HT1080 (cell line): ENCODE measurements at regions not wholly inside any gene's neighbourhood (a gene's known extent, or its start where the extent isn't known, plus 50 kb on each side); places are given as distances from the start of the nearest gene placed in this dataset.
"Not testable (repeated sequence)": the region's sequence is repeated elsewhere in the genome, so short reads cannot be mapped to it uniquely, and the experiment has no call there.

Experiments used
- DNase-seq: peaks from one replicate; pipeline ENCODE4 v3.0.0-alpha.2; 2015; ENCODE audit warnings: low read depth

DNA sequence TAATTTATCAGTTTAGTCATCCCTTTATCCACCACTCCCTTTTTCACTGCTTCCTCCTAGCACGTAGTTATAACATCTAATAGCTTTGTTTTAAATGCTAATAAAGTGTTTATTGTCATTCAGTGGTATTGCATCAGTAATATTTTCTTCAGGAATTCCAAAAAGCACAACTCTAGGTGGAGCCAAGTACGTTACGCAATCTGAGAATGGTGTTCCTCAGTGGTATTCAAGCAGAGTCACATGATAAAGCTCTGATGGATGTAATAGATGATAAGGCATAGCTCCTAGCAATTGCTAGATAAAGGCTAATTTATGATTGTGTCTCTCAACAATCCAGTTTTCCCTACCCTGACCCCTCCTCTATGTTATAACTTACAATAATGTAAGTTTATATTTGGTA is 494.6 kb upstream of the ADGRL4 start:
- no peak for DNase-seq

GRCh38 chr1:79499541-79499940 is 493.0 kb upstream of the ADGRL4 start:
- DNase-seq, result no peak

- DNase-seq, result peak; percentile 37
These were observed 490.8 kb upstream of the ADGRL4 start for GRCh38 chr1:79497193-79497773.

- no peak for DNase-seq
These were observed 489.6 kb upstream of the ADGRL4 start for GRCh38 chr1:79496129-79496528.

DNA sequence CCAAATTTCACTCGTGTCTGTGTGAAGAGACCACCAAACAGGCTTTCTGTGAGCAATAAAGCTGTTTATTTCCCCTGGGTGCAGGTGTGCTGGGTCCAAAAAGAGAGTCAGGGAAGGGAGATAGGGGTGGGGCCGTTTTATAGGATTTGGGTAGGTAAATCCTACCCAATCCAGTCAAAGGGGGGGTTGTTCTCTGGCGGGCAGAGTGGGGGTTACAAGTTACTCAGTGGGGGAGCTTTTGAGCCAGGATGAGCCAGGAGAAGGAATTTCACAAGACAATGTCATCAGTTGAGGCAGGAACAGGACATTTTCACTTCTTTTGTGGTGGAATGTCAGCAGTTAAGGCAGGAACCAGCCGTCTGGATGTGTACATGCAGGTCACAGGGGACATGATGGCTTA is 487.2 kb upstream of the ADGRL4 start:
- DNase-seq, result not testable (repeated sequence)

DNA sequence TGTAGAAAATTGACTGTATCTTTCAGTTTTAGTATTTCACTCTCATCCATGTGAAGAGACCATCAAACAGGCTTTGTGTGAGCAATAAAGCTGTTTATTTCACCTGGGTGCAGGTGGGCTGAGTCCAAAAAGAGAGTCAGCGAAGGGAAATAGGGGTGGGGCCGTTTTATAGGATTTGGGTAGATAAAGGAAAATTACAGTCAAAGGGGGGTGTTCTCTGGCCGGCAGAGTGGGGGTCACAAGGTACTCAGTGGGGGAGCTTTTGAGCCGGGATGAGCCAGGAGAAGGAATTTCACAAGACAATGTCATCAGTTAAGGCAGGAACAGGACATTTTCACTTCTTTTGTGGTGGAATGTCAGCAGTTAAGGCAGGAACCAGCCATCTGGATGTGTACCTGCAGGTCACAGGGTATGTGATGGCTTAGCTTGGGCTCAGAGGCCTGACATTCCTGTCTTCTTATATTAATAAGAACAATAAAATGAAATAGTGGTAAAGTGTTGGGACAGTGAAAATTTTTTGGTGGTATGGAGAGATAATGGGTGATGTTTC is 482.1 kb upstream of the ADGRL4 start:
- not testable (repeated sequence) for DNase-seq

GRCh38 chr1:79478728-79479373 is 472.3 kb upstream of the ADGRL4 start:
- DNase-seq, result no peak

- no peak for DNase-seq
These were observed 471.6 kb upstream of the ADGRL4 start for GRCh38 chr1:79478160-79478559.

- DNase-seq, result no peak
These were observed 465.6 kb upstream of the ADGRL4 start for GRCh38 chr1:79472067-79472656.

DNA sequence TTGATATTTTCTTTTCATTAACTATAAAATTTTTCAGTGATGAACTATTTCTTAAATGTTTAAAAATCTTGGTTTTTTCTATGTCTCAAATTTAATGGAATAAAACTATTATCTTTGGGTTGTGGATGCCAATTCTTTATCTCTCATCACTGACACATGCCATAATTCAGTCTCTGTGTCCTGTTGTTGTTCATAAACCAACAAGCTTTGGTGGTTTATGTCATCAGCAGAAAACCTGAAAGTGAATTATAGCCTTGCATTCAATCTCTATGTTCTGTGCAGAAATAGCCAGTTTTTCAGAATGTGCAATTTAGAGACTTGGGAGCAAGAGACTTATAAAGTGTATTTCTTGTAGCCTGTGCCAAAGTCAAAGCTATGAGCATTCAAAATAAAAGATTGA is 462.6 kb upstream of the ADGRL4 start:
- DNase-seq, result no peak

DNA sequence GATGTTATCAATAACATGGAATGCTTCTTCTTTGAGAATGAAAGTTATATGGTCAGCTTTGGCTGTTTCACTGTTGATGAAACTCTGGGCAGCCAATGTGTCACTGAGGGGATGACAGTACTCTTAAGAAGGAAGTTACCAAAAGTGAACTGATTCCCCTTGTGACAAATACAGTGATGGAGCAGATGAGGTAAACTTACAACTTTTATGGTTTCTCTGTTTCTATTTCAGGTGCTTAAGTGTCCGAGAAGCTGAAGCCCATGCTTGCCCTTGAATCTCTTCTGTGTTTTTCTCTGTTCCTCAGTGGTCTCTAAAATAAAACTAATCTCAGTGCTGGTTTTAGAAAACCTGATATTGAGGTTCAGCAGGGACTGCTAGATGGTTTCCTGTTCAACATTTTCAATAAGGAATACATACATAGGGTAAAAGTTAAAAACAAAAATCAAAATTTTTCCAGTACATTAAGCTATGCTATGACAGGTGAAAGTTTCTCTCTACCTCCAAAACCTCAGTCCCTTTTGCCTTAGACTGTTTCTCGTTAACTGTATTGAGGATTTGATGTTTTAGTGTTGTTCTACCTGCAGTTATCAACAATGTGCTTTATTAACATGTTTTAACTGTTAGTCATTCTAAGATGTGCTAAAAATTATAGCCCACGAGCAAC is 454.4 kb upstream of the ADGRL4 start:
- no peak for DNase-seq

DNA sequence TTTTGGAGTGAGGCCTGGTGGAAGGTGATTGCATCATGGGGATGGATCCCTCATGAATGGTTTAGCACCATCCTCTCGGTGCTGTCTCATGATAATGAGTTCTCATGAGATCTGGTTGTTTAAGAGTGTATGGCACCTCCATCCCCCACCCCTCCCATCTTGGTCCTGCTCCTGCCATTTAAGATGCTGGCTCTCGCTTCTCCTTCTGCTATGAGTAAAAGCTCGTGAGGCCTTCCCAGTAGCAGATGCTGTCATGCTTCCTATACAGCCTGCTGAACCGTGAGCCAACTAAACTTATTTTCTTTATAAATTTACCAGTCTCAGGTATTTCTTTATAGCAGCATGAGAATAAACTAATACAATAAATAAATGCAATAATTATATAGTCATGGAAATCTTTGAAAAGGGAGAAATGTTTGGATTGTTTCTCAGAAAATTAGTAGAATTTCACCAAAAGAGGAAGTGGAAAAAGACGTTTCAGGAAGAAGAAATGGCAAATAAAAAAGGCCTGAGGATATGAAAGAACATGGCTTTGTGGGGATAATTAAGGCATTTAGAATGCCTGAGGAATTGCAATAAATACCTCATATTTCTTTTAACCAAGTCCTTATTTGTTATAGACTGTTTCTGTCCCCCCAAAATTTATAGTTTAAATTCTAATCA is 451.2 kb upstream of the ADGRL4 start:
- no peak for DNase-seq

DNA sequence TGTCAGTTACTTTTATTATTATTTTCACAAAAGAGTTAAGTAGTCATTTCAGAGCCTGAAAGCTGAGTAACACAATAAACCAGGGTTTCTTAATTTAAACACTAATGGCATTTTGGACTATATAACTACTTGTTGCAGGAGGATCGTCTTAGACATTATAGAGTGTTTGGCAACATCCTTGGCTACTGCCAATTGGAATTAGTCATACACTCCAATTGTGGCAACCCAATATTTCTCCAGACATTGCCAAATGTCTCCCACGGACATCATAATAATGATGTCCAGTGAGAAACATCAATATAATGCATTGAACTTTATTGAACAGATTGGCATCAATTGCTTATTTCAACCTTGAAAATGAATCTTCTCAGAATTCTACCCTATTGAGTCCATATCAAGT is 441.9 kb upstream of the ADGRL4 start:
- no peak for DNase-seq

DNA sequence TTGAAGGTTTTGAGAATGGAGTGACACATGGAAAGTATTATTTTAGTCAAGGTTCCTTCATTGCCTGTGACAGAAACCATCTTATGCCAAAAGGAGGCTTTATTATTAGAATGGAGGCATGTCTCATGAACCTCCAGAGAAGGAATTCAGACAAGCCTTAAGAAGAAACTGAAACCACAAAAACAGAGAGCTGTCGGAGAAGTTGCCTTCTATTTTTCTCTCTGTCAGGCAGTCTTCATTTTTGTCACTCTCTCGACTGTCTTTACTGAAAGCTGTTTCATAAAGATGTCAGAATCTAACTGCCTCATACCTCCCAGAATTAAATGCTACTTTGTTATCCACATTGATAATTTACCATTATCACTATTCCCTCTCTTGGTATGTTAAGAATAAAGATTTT is 434.7 kb upstream of the ADGRL4 start:
- DNase-seq, result no peak

DNA sequence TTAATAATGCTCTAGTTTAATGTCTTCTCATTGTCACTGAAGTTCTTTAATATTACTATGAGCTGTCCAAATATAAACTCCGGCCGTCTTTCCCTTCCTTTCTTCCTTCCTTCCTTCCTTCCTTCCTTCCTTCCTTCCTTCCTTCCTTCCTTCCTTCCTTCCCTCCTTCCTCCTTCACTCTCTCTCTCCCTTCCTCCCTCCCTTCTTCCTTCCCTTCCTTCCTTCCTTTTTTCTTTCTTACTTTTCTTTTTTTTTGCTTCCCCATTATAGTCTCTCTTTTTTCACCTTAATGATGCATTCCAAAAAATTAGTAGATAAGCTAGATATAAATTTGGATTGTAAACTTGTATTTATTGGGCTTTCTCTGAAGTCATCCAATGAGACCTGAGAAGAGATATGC is 431.0 kb upstream of the ADGRL4 start:
- no peak for DNase-seq

GRCh38 chr1:79431340-79431739 is 424.8 kb upstream of the ADGRL4 start:
- no peak for DNase-seq

DNA sequence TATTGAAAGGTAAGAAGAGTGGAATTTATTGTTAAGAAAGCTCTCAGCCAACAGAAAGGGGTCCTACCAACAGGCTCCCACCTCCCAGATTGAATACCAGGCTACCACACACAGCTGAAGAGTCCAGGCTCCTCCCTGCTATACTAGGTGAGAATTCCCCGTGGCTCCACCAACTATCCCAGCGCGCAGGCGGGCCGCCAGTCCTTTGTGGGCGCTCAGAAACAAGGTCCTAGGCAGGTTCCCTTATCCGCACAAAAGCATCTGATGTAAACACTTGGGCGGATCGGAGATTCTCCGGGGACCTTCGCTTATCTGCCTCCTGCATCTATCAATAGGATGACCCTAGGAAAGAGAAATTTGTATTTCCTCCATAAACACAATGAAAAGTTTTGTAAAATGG is 423.9 kb upstream of the ADGRL4 start:
- no peak for DNase-seq

GRCh38 chr1:79422726-79423125 is 416.2 kb upstream of the ADGRL4 start:
- no peak for DNase-seq

- DNase-seq, result no peak
These were observed 392.0 kb upstream of the ADGRL4 start for GRCh38 chr1:79398501-79398900.

DNA sequence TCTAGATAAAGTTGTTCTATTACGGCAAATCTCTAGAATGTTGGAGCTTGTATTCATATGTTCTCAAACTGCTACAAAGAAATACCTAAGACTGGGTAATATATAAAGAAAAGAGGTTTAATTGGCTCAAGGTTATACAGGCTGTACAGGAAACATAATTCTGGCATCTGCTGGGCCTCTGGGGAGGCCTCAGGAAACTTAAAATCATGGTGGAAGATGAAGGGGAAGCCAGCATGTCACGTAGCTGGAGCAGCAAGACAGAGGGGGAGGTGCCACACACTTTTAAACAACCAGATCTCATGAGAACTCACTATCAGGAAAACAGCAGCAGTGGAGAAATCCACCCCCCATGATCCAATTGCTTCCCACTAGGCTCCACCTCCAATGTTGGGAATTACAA is 390.4 kb upstream of the ADGRL4 start:
- no peak for DNase-seq

DNA sequence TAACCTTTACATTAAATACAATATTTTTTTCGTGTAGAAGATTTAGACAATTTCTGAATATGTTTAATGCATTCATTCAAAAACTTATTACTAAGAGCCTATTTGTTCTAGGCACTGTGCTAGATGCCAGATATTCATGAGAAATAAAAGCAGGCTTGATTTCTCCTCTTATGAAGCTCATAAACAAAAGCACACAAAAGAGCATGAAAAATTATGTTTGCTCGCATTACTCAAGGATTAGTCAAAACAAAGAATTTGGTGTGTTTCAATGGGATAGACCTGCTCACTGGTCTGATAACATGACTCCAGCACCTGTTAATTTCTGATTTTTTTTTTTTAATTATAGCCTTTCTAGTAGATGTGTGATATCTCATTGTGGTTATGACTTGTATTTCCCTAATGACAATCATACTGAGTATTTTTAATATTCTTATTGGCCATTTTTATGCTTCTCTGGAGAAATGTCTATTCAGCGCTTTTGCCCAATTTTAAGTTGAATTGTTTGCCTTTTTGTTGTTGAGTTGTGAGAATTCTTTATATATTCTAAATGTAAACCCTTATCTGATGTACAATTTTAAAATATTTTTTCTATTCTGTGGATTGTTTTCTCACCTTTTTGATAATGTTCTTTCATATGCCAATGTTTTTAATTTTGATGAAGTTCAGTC is 382.3 kb upstream of the ADGRL4 start:
- no peak for DNase-seq
